ENCODE measurements at regions not wholly inside any gene's neighbourhood (a gene's known extent, or its start where the extent isn't known, plus 50 kb on each side); places are given as distances from the start of the nearest gene placed in this dataset.
"Not testable (repeated sequence)": the region's sequence is repeated elsewhere in the genome, so short reads cannot be mapped to it uniquely, and the experiment has no call there.

DNA sequence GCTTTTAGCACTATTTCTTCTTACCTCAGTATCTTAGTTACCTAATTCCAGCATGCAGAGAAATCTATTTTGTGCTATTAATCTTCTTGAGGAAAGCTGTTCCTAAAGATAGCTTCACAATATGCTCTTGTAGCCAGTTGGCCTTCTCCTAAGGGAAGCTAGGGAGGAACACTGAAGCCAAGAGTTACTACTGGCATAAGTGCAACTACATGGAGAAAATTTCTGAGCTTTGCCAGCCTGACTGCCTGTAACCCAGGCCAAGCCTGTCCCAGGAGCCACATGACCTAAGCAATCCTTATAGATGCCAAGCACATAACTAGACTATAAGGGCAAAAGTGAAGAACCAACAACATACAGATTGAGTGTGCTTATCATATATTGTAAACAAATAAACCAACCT, 890.2 kb downstream of the FLRT2 start:
- DNase-seq, result no peak

DNA sequence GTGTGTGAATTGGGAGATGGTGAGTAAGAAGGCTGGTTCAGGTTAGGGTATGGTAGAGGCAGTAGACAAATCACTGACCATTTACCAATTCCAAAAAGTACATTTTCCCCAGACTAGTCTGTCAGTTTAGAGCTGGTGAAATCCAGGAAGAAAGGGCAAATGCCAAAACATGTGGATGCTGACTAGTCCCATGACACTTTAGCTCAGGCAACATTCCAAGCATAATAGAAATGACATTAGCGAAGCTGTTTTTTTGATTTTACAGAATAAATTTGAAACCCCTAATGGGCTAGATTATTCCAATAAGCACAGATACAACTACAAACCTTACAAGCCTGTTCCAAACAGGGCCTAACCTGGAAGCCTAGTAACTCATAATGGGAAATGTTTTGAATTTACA, 884.2 kb downstream of the FLRT2 start:
- DNase-seq, result no peak

DNA sequence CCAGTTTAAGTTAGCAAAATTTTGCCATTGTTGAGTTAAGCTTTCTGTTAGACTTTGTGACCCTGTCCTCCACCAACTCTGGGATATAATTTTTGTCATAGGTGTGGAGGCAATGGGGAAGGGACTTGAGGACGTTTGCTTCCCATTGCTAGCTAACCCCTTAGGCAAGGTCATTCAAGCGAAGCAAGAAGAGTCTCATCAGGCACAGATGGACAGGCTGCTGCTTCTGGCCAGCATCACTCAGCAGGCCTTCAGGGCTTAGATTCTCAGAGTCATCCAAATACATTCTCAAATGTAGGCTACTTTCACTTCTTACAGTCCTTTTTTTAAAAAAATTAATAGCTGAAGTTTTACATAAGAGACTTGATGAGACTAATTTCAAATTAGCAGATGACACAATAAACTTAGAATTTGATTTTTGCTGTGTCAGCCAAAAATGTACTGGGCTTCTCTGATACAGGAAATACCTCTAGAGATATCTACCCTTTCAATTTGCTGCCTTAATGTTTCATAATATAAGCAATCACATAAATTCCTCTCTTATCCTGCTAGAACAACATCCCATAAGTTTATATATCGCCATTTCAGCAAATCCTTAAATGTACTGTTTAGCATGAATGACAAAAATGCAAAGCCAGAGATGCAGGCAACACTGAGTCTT, 875.2 kb downstream of the FLRT2 start:
- no peak for DNase-seq

- DNase-seq, result no peak
Measured at GRCh38 chr14:86404425-86404824, 874.5 kb downstream of the FLRT2 start.

- no peak for DNase-seq
Measured at GRCh38 chr14:86402545-86402944, 872.6 kb downstream of the FLRT2 start.

DNA sequence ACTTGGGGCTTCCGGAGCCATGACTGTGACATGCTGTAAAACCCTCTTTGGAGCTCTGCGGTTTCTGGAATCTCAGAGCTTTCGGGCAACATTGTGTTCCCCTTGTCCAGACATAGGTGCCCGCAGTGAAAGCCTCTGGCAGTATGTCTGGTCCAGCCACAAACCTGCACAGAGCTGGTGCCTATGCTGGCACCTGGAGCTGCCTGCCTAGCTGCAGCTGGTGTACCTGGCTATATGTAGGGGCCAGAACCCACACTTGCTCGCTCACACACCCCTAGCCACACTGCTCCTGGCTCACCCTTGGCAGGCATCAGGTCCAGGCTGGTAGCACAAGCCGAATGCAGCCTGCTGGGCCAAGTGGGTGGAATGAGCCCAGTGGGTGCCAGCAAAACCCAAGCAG, 861.1 kb downstream of the FLRT2 start:
- DNase-seq, result no peak

GRCh38 chr14:86388216-86388615, 858.3 kb downstream of the FLRT2 start:
- DNase-seq, result no peak

- no peak for DNase-seq
Measured at GRCh38 chr14:86373886-86374285, 843.9 kb downstream of the FLRT2 start.

- DNase-seq, result no peak
Measured at GRCh38 chr14:86372402-86372801, 842.5 kb downstream of the FLRT2 start.

- DNase-seq, result no peak
Measured at GRCh38 chr14:86364634-86365033, 834.7 kb downstream of the FLRT2 start.

DNA sequence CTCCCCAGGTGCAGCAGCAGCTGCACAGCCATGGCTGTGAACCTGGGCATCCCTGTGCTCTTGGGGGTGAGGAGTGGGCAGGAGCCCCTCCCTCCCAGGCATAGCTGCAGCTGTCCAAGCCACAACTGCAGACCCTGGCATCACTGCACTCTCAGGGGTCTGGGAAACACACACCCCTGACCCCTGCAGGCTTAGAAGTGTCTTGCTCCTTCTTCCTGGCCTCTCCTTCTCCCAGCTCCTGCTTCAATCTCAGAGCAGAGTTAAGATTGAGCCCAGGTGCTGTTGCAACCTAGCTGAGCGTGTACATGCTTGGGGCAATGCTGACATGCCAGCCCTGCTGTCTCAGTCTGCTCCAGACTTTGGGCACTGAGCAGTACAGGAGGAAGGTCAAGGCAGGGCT, 833.6 kb downstream of the FLRT2 start:
- no peak for DNase-seq

DNA sequence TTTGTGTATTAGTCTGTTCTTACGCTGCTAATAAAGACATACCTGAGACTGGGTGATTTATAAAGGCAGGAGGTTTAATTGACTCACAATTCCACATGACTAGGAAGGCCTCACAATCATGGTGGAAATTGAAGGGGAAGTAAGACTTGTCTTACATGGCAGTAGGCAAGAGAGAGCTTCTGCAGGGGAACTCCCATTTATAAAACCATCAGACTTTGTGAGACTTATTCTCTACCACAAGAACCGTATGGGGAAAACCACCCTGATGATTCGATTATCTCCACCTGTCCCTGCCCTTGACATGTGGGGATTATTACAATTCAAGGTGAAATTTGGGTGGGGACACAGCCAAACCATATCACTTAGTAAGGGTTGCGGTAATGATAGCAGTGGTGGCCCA, 833.1 kb downstream of the FLRT2 start:
- no peak for DNase-seq

GRCh38 chr14:86357876-86358275, 827.9 kb downstream of the FLRT2 start:
- DNase-seq, result no peak

DNA sequence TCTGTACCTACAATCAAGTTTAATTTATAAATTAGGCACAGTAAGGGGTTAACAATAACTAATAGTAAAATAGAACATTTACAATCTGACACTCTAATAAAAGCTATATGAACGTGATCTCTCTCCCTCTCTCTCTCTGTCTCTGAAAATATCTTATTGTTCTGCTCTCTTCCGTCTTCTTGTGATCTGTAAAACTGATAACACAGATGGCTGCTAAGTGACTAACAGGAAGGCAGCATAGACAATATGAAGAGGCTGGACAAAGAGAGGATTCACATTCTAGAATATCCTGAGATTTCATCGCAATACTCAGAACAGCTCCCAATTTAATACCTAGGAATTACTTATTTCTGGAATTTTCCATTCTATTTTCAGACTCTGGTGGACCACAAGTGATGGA, 827.2 kb downstream of the FLRT2 start:
- no peak for DNase-seq

DNA sequence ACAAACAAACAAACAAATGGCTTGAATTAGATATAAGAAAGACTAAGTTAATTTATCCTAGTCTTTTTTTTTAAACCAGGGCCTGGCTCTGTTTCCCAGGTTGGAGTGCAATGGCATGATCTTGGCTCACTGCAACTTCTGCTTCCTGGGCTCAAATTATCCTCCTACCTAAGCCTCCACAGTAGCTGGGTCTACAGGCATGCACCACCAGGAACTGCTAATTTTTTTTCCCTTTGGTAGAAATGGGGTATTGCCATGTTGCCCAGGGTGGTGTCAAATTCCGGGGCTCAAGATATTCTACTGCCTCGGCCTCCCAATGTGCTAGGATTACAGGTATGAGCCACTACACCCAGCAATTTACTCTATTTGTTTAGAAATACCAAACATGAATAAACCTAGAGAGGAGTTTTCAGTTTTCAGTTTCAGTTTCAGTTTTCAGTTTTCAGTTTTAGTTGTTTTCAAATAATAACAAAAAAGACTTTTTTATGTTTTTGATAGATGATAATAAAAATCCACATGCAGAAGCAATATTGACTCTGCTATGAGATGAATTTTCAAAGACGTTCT, 817.0 kb downstream of the FLRT2 start:
- DNase-seq, result no peak

DNA sequence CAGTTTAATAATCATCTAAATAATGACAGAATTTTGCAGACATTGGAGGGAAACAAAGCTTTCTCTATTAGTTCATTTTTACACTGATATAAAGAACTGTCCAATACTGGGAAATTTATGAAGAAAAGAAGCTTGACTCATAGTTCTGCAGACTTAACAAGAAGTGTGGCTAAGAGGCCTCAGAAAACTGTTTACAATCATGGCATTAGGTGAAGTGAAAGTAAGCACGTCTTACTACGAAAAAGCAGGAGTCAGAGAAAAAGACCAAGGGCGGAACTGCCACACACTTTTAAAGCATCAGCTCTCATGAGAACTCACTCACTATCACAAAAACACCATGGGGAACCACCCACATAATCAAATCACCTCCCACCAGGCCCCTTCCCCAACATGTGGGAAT, 804.4 kb downstream of the FLRT2 start:
- DNase-seq, result no peak

GRCh38 chr14:86333493-86333892, 803.5 kb downstream of the FLRT2 start:
- no peak for DNase-seq

DNA sequence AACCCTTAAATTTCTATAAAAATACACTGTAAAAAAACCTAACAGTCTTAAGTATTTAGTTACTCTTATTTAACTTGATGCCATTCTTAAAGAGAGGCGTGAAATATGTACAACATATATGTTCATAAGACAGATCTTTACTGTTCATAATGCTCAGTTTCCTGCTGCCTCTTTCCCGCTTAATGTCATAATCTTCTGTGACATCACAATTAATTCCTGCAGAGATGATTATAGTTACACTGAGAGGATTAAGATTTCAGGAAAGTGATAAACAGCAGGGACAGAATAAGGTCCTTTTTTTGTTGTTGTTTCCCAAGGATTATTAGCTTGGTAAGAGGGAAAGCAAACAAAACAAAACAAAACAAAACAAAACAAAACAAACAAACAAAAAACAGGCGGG, 801.4 kb downstream of the FLRT2 start:
- DNase-seq, result no peak

DNA sequence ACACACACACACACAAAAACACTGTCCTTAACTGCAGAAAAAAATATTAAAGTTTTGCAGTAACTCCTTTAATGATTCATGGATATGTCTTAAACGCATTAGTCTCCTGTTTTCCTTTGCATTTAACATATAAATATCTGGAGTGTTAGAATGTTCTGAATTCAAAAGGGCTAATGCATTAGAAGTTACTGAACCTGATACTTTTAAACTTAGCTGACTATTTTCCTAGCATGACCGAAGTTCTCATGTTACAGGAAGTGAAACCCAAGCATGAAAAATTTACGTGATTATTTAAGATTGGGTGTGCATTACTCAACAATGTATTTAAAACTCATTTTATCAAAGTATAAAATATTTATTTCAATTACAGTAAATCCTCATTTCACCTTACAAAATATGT, 791.2 kb downstream of the FLRT2 start:
- DNase-seq, result no peak

- not testable (repeated sequence) for DNase-seq
Measured at GRCh38 chr14:86312154-86312665, 782.3 kb downstream of the FLRT2 start.

GRCh38 chr14:86311151-86311550, 781.2 kb downstream of the FLRT2 start:
- no peak for DNase-seq

GRCh38 chr14:86310611-86311010, 780.7 kb downstream of the FLRT2 start:
- no peak for DNase-seq

DNA sequence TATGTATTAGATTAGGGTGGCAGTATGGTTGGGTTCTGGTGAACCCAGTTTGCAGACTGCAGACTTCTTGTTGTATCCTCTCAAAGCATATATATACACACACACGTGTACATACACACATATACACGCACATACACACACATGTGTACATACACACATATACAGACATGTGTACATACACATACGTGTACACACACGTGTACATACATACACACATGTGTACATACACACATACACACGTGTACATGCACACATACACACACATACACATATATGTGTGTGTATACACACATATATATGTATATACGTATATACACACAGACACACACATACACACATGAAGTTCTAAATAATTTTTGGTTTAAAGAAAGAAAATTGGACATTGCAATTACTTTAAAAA, 780.2 kb downstream of the FLRT2 start:
- no peak for DNase-seq

GRCh38 chr14:86305058-86305457, 775.1 kb downstream of the FLRT2 start:
- DNase-seq, result no peak

GRCh38 chr14:86299994-86300393, 770.0 kb downstream of the FLRT2 start:
- DNase-seq, result no peak

All from hematopoietic multipotent progenitor cell treated with erythropoietin and hydrocortisone succinate and interleukin-3 and kit ligand, for 8 days (in vitro differentiated cells).